GM18520 (cell line): ENCODE measurements at regions not wholly inside any gene's neighbourhood (a gene's known extent, or its start where the extent isn't known, plus 50 kb on each side); places are given as distances from the start of the nearest gene placed in this dataset.
"Not testable (repeated sequence)": the region's sequence is repeated elsewhere in the genome, so short reads cannot be mapped to it uniquely, and the experiment has no call there.

ENCODE experiments used
- ATAC-seq: cut with Tn5 transposase; IDR thresholded peaks from one replicate; pipeline ENCODE4 v1.9.1; 2021; ENCODE audit not compliant: unreplicated experiment

GRCh38 chr3:150270444-150270843, 137.7 kb upstream of the TSC22D2 start:
- not testable (repeated sequence) for ATAC-seq

GRCh38 chr3:150269526-150269925, 138.6 kb upstream of the TSC22D2 start:
- ATAC-seq = no peak

GRCh38 chr3:150268426-150269391, 139.4 kb upstream of the TSC22D2 start:
- no peak for ATAC-seq

- no peak for ATAC-seq
Measured at GRCh38 chr3:150267288-150267687, 140.8 kb upstream of the TSC22D2 start.

GRCh38 chr3:150265305-150265704, 142.8 kb upstream of the TSC22D2 start:
- no peak for ATAC-seq

GRCh38 chr3:150264561-150265279, 143.4 kb upstream of the TSC22D2 start:
- ATAC-seq = no peak

GRCh38 chr3:150261958-150262357, 146.1 kb upstream of the TSC22D2 start:
- no peak for ATAC-seq

GRCh38 chr3:150261418-150261817, 146.7 kb upstream of the TSC22D2 start:
- ATAC-seq = no peak

GRCh38 chr3:150260398-150260710, 147.7 kb upstream of the TSC22D2 start:
- no peak for ATAC-seq

- ATAC-seq = no peak
Measured at GRCh38 chr3:150259526-150260397, 148.3 kb upstream of the TSC22D2 start.

- ATAC-seq = no peak
Measured at GRCh38 chr3:150256782-150257181, 151.3 kb upstream of the TSC22D2 start.

GRCh38 chr3:150256318-150256717, 151.8 kb upstream of the TSC22D2 start:
- no peak for ATAC-seq

GRCh38 chr3:150255826-150256225, 152.3 kb upstream of the TSC22D2 start:
- no peak for ATAC-seq

- ATAC-seq = no peak
Measured at GRCh38 chr3:150255413-150255812, 152.7 kb upstream of the TSC22D2 start.

- no peak for ATAC-seq
Measured at GRCh38 chr3:150254309-150254708, 153.8 kb upstream of the TSC22D2 start.

GRCh38 chr3:150253622-150254021, 154.5 kb upstream of the TSC22D2 start:
- no peak for ATAC-seq

- no peak for ATAC-seq
Measured at GRCh38 chr3:150252462-150252861, 155.6 kb upstream of the TSC22D2 start.

- no peak for ATAC-seq
Measured at GRCh38 chr3:150251187-150252062, 156.7 kb upstream of the TSC22D2 start.

GRCh38 chr3:150249779-150250470, 158.2 kb upstream of the TSC22D2 start:
- no peak for ATAC-seq
